A549 (cell line): ENCODE measurements at regions not wholly inside any gene's neighbourhood (a gene's known extent, or its start where the extent isn't known, plus 50 kb on each side); places are given as distances from the start of the nearest gene placed in this dataset.
"Not testable (repeated sequence)": the region's sequence is repeated elsewhere in the genome, so short reads cannot be mapped to it uniquely, and the experiment has no call there.

ENCODE experiments used
- JUN ChIP-seq, 2 experiments: fragments of >200 bp; sonication (Bioruptor Twin); formaldehyde crosslinking; IDR thresholded peaks; 2 replicates in 1 of 2; 3 replicates in 1 of 2; pipeline ENCODE4 v1.6.1; 2016 to 2017
- MYC ChIP-seq: IDR thresholded peaks from 2 replicates; pipeline ENCODE4 v1.6.1; 2012; ENCODE audit warnings: mild to moderate bottlenecking, inconsistent platforms, low read length, improper control_type of control experiment, borderline replicate concordance
- NFE2L2 ChIP-seq: fragments of 150-350 bp; conservative IDR thresholded peaks from 2 replicates; pipeline ENCODE4 v1.6.1; 2014; ENCODE audit warnings: low read length
- NPAS2 ChIP-seq: fragments of 250-450 bp; sonication (Bioruptor Pico); IDR thresholded peaks from 2 replicates; pipeline ENCODE4 v1.8.0; 2022; ENCODE audit warnings: mild to moderate bottlenecking, moderate library complexity, borderline replicate concordance
- POLR2A ChIP-seq: IDR thresholded peaks from 2 replicates; pipeline ENCODE4 v1.6.1; 2012; ENCODE audit warnings: mild to moderate bottlenecking, low read length
- RFX5 ChIP-seq: fragments of 450-650 bp; IDR thresholded peaks from 2 replicates; pipeline ENCODE4 v1.7.1; 2014; ENCODE audit warnings: antibody characterized with exemption, mild to moderate bottlenecking, moderate library complexity
- ZSCAN20 ChIP-seq: fragments of 250-450 bp; sonication (Bioruptor Pico); IDR thresholded peaks from 2 replicates; pipeline ENCODE4 v1.8.0; 2022; ENCODE audit warnings: mild to moderate bottlenecking, moderate library complexity
- TF ChIP-seq, protein P1 (sequence below): fragments of 250-450 bp; sonication (Bioruptor Pico); IDR thresholded peaks from 2 replicates; pipeline ENCODE4 v1.5.0; 2021; ENCODE audit warnings: mild to moderate bottlenecking, moderate library complexity, borderline replicate concordance
- TF ChIP-seq, protein P2 (sequence below): fragments of >200 bp; sonication (Bioruptor Twin); formaldehyde crosslinking; IDR thresholded peaks from 3 replicates; pipeline ENCODE4 v1.5.1; 2016
- TF ChIP-seq, protein P3 (sequence below): fragments of 150-350 bp; IDR thresholded peaks from 2 replicates; pipeline ENCODE4 v1.6.1; 2014; ENCODE audit warnings: low read depth, mild to moderate bottlenecking, low read length
- TF ChIP-seq, protein P4 (sequence below): IDR thresholded peaks from 2 replicates; pipeline ENCODE4 v1.6.1; 2012
- TF ChIP-seq, protein P5 (sequence below): IDR thresholded peaks from 2 replicates; pipeline ENCODE4 v1.6.1; 2012

DNA sequence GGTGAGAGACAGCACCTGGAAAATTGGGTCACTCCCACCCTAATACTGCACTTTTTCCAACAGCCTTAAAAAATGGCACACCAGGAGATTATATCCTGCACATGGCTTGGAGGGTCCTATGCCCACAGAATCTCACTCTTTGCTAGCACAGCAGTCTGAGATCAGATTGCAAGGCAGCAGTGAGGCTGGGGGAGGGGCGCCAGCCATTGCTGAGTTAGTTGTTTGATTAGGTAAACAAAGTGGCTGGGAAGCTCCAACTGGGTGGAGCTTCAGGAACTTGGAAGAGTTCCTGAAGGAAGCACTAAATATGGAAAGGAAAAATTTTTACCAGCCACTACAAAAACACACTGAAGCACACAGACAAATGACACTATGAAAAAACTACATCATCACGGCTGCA is 91.1 kb upstream of the UTY start:
- TF ChIP-seq, protein P1, sequence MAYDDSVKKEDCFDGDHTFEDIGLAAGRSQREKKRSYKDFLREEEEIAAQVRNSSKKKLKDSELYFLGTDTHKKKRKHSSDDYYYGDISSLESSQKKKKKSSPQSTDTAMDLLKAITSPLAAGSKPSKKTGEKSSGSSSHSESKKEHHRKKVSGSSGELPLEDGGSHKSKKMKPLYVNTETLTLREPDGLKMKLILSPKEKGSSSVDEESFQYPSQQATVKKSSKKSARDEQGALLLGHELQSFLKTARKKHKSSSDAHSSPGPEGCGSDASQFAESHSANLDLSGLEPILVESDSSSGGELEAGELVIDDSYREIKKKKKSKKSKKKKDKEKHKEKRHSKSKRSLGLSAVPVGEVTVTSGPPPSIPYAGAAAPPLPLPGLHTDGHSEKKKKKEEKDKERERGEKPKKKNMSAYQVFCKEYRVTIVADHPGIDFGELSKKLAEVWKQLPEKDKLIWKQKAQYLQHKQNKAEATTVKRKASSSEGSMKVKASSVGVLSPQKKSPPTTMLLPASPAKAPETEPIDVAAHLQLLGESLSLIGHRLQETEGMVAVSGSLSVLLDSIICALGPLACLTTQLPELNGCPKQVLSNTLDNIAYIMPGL (CRISPR knock-in tag), result not testable (repeated sequence)
- not testable (repeated sequence) for TF ChIP-seq MYC; POLR2A; JUN (IDR thresholded peaks at IDR 0.05); NPAS2 (CRISPR knock-in tag); RFX5; ZSCAN20 (CRISPR knock-in tag); NFE2L2
- TF ChIP-seq, protein P2, sequence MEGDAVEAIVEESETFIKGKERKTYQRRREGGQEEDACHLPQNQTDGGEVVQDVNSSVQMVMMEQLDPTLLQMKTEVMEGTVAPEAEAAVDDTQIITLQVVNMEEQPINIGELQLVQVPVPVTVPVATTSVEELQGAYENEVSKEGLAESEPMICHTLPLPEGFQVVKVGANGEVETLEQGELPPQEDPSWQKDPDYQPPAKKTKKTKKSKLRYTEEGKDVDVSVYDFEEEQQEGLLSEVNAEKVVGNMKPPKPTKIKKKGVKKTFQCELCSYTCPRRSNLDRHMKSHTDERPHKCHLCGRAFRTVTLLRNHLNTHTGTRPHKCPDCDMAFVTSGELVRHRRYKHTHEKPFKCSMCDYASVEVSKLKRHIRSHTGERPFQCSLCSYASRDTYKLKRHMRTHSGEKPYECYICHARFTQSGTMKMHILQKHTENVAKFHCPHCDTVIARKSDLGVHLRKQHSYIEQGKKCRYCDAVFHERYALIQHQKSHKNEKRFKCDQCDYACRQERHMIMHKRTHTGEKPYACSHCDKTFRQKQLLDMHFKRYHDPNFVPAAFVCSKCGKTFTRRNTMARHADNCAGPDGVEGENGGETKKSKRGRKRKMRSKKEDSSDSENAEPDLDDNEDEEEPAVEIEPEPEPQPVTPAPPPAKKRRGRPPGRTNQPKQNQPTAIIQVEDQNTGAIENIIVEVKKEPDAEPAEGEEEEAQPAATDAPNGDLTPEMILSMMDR, result not testable (repeated sequence)
- TF ChIP-seq, protein P3, sequence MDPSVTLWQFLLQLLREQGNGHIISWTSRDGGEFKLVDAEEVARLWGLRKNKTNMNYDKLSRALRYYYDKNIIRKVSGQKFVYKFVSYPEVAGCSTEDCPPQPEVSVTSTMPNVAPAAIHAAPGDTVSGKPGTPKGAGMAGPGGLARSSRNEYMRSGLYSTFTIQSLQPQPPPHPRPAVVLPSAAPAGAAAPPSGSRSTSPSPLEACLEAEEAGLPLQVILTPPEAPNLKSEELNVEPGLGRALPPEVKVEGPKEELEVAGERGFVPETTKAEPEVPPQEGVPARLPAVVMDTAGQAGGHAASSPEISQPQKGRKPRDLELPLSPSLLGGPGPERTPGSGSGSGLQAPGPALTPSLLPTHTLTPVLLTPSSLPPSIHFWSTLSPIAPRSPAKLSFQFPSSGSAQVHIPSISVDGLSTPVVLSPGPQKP, result not testable (repeated sequence)
- TF ChIP-seq, protein P4, sequence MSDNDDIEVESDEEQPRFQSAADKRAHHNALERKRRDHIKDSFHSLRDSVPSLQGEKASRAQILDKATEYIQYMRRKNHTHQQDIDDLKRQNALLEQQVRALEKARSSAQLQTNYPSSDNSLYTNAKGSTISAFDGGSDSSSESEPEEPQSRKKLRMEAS, result not testable (repeated sequence)
- TF ChIP-seq, protein P5, sequence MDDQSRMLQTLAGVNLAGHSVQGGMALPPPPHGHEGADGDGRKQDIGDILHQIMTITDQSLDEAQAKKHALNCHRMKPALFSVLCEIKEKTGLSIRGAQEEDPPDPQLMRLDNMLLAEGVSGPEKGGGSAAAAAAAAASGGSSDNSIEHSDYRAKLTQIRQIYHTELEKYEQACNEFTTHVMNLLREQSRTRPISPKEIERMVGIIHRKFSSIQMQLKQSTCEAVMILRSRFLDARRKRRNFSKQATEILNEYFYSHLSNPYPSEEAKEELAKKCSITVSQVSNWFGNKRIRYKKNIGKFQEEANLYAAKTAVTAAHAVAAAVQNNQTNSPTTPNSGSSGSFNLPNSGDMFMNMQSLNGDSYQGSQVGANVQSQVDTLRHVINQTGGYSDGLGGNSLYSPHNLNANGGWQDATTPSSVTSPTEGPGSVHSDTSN, result not testable (repeated sequence)
